HepG2 (cell line): ENCODE measurements at regions not wholly inside any gene's neighbourhood (a gene's known extent, or its start where the extent isn't known, plus 50 kb on each side); places are given as distances from the start of the nearest gene placed in this dataset.

Source experiments
- ATAC-seq: fragments of 200-7000 bp; cut with Tn5 transposase; 3 replicates; pipeline ENCODE4 v1.9.1; 2020; ENCODE audit warnings: mild to moderate bottlenecking, moderate library complexity
- BruUV-seq: library from RNA; stranded (reverse); fragments of 400-500 nt; replicated peaks from 2 replicates; lab custom pipeline; 2021; lab: Mats Ljungman, UMichigan
- CTCF ChIA-PET: fragments of 300-600 bp; formaldehyde crosslinking; extraction: SDS; loops from one replicate; lab custom pipeline; 2021; ENCODE audit warnings: low total read pairs, inconsistent platforms, low intra/inter-chr PET ratio; lab: Yijun Ruan, JAX
- POLR2A ChIA-PET: fragments of 350-600 bp; sonication (Branson Sonifier 250); formaldehyde crosslinking; loops from one replicate; lab custom pipeline; 2020; ENCODE audit warnings: antibody characterized with exemption, inconsistent platforms; lab: Yijun Ruan, JAX
- DNase-seq: peaks from one replicate; pipeline ENCODE4 v3.0.0-alpha.2; 2015; ENCODE audit warnings: low spot score
- FAIRE-seq: peaks from 3 replicates; lab custom pipeline; 2011; peaks lifted over from hg19 to GRCh38; lab: Jason Lieb, UNC
- H2AFZ ChIP-seq: one replicate; pipeline ENCODE4 v1.6.1; 2011; ENCODE audit warnings: low read length, inconsistent platforms
- H3K27ac ChIP-seq: fragments of 300-600 bp; 3 replicates; pipeline ENCODE4 v1.8.0; 2011; ENCODE audit warnings: mixed run types, mild to moderate bottlenecking, mixed read lengths, low read length, inconsistent platforms; ENCODE audit not compliant: insufficient read depth; ENCODE audit errors: extremely low read length
- H3K27me3 ChIP-seq, 2 experiments: fragments of 200-600 bp in 1 of 2; 2 replicates in 1 of 2; 3 replicates in 1 of 2; pipeline versions ENCODE4 v1.6.0 to v1.8.0; 2011; ENCODE audit warnings: low read length in 2 of 2, mild to moderate bottlenecking in 2 of 2, moderate library complexity in 2 of 2, inconsistent platforms in 1 of 2; ENCODE audit not compliant: insufficient read depth in 2 of 2, control insufficient read depth in 1 of 2
- H3K36me3 ChIP-seq, 2 experiments: fragments of 200-600 bp in 1 of 2; replicated peaks in 1 of 2; 2 replicates in 1 of 2; 3 replicates in 1 of 2; pipeline versions ENCODE4 v1.5.1 to v1.8.0; 2011; ENCODE audit warnings: low read length in 2 of 2, inconsistent platforms in 1 of 2; ENCODE audit not compliant: insufficient read depth in 2 of 2, control insufficient read depth in 1 of 2
- H3K4me1 ChIP-seq: 2 replicates; pipeline ENCODE4 v1.5.1; 2012; ENCODE audit warnings: low read length, inconsistent platforms; ENCODE audit not compliant: insufficient read depth
- H3K4me2 ChIP-seq: 2 replicates; pipeline ENCODE4 v1.6.0; 2011; ENCODE audit warnings: low read depth, low read length, inconsistent platforms
- H3K4me3 ChIP-seq, 3 experiments: fragments of 200-600 bp in 1 of 3; sonication (generic), shearing (Covaris generic) in 1 of 3; replicated peaks in 1 of 3; 2 replicates each; pipeline ENCODE4 v1.5.1; 2011 to 2016; ENCODE audit warnings: low read length in 3 of 3, inconsistent platforms in 2 of 3, low read depth in 2 of 3, mild to moderate bottlenecking in 2 of 3, control low read depth in 1 of 3, mixed read lengths in 1 of 3; ENCODE audit not compliant: insufficient read depth in 1 of 3
- H3K79me2 ChIP-seq: one replicate; pipeline ENCODE4 v1.6.1; 2011; ENCODE audit warnings: low read length, inconsistent platforms; ENCODE audit not compliant: insufficient read depth
- H3K9ac ChIP-seq: 2 replicates; pipeline ENCODE4 v1.6.0; 2011; ENCODE audit warnings: mild to moderate bottlenecking, low read depth, low read length, inconsistent platforms; ENCODE audit not compliant: insufficient read depth
- H3K9me3 ChIP-seq: 2 replicates; pipeline ENCODE4 v1.5.1; 2012; ENCODE audit warnings: mild to moderate bottlenecking, low read length
- H4K20me1 ChIP-seq: 2 replicates; pipeline ENCODE4 v1.6.0; 2011; ENCODE audit warnings: inconsistent platforms, mild to moderate bottlenecking, low read length, moderate library complexity; ENCODE audit not compliant: insufficient read depth
- CHCHD3 ChIP-seq: sonication (generic); formaldehyde crosslinking; IDR thresholded peaks from 2 replicates; pipeline ENCODE4 v1.8.0; 2022; ENCODE audit warnings: mild to moderate bottlenecking, missing genetic modification reagents, moderate library complexity
- FOXK2 ChIP-seq: fragments of 450-650 bp; IDR thresholded peaks from 2 replicates; pipeline ENCODE4 v1.6.1; 2016
- HNRNPH1 ChIP-seq: fragments of 200-400 bp; formaldehyde crosslinking; optimal IDR thresholded peaks from 2 replicates; pipeline ENCODE3; 2017; ENCODE audit warnings: mild to moderate bottlenecking, low read depth, low read length
- KLF11 ChIP-seq: IDR thresholded peaks from 2 replicates; pipeline ENCODE4 v1.6.1; 2016; ENCODE audit warnings: missing compliant biosample characterization
- NAIF1 ChIP-seq: sonication (generic); formaldehyde crosslinking; IDR thresholded peaks from 2 replicates; pipeline ENCODE4 v1.5.0; 2020; ENCODE audit warnings: mild to moderate bottlenecking, missing genetic modification reagents, borderline replicate concordance
- NRL ChIP-seq: sonication (generic); formaldehyde crosslinking; IDR thresholded peaks from 2 replicates; pipeline ENCODE4 v1.5.0; 2020; ENCODE audit warnings: missing genetic modification reagents, mild to moderate bottlenecking, moderate library complexity, borderline replicate concordance
- SRSF1 ChIP-seq: fragments of 200-400 bp; formaldehyde crosslinking; optimal IDR thresholded peaks from 2 replicates; pipeline ENCODE3; 2017; ENCODE audit warnings: mild to moderate bottlenecking, low read depth, low read length, moderate library complexity
- SUZ12 ChIP-seq: fragments of 150-350 bp; IDR thresholded peaks from 2 replicates; pipeline ENCODE4 v1.6.1; 2014; ENCODE audit warnings: low read depth, low read length
- ZBED4 ChIP-seq: sonication (generic); formaldehyde crosslinking; IDR thresholded peaks from 2 replicates; pipeline ENCODE4 v1.4.0; 2020; ENCODE audit warnings: missing genetic modification reagents, borderline replicate concordance
- ZEB1 ChIP-seq: IDR thresholded peaks from 2 replicates; pipeline ENCODE4 v1.6.1; 2012; ENCODE audit warnings: mild to moderate bottlenecking, low read depth, inconsistent platforms; ENCODE audit not compliant: insufficient replicate concordance
- ZNF451 ChIP-seq: sonication (generic); formaldehyde crosslinking; IDR thresholded peaks from 2 replicates; pipeline ENCODE4 v1.5.0; 2020; ENCODE audit warnings: mild to moderate bottlenecking, missing genetic modification reagents
- ZNF460 ChIP-seq: sonication (generic); formaldehyde crosslinking; IDR thresholded peaks from 2 replicates; pipeline ENCODE4 v1.5.1; 2020; ENCODE audit warnings: missing genetic modification reagents, mild to moderate bottlenecking, borderline replicate concordance
- ZNF549 ChIP-seq: sonication (generic); formaldehyde crosslinking; IDR thresholded peaks from 2 replicates; pipeline ENCODE4 v1.5.0; 2020; ENCODE audit warnings: missing genetic modification reagents
- ZNF552 ChIP-seq: sonication (generic); formaldehyde crosslinking; IDR thresholded peaks from 2 replicates; pipeline ENCODE4 v1.9.0; 2022; ENCODE audit warnings: missing genetic modification reagents, mild to moderate bottlenecking, borderline replicate concordance
- ZUFSP ChIP-seq: sonication (generic); formaldehyde crosslinking; IDR thresholded peaks from 2 replicates; pipeline ENCODE4 v1.9.0; 2021; ENCODE audit warnings: missing genetic modification reagents, mild to moderate bottlenecking, borderline replicate concordance
- WGBS: methylation state at CpG from one replicate; pipeline ENCODE4 v1.1.6; 2017; ENCODE audit warnings: low lambda C conversion rate; 5-methylcytosine and 5-hydroxymethylcytosine counted together
- in situ Hi-C: cut with HindIII; loops from 2 replicates; pipeline ENCODE4 v1.10.0; 2017; ENCODE audit warnings: low pct_unique_long_range_greater_than_20kb; ENCODE audit not compliant: extremely low pct_ligation_motif_present
- intact Hi-C: fragments of 100-400 bp; cut with micrococcal nuclease; formaldehyde crosslinking; loops from one replicate; pipeline ENCODE4 v1.10.0; 2022; ENCODE audit not compliant: unreplicated experiment
- TF ChIP-seq, protein P1 (sequence below): IDR thresholded peaks from 2 replicates; pipeline ENCODE4 v1.6.1; 2016; ENCODE audit warnings: low read depth, missing genetic modification reagents, missing compliant biosample characterization

DNA sequence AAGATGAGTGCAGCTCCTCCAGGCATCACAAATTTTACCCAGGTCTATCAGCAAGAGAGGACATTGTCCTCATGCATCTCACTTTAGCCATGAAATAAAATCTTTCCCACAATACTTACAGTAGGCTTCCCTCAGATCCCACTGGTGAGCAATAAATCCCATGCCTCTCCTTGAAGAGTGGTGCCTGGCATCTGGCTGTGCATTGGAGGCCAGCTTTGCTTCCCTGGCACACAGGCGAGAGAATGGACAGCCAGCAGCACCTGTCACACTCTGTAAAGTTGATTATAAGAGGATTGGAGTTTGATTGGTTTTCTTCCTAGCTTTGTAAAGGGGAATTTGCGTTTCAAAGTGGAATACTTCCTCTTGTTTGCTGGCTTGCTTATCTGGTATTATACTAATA is 1153.9 kb downstream of the AACS start:
- Histone ChIP-seq H3K36me3 (no peaks in the 10 kb centered on the region), H3K4me1 (no peaks in the 10 kb centered on the region), H3K9me3 (peaks cover 90% of the 10 kb centered on the region), H2AFZ (no peak overlapping the region), H4K20me1 (no peaks in the 10 kb centered on the region), H3K79me2 (no peaks in the 10 kb centered on the region), H3K4me3 (no peak overlapping the region), H3K27me3 (no peaks in the 10 kb centered on the region), H3K27ac (no peak overlapping the region), H3K4me2 (no peak overlapping the region), H3K9ac (no peak overlapping the region)
- DNase-seq (no peak), ATAC-seq (no peak), FAIRE-seq (no peak)
- intact Hi-C loops = no loop called here
- ChIA-PET CTCF (no interaction called here), POLR2A (no interaction called here)
- in situ Hi-C loops = no loop called here
- BruUV-seq = no TSS peak
- 0% methylated on average over 2 of the region's 2 CpGs for WGBS
- TF ChIP-seq CHCHD3 = no peak
- TF ChIP-seq, protein P1, sequence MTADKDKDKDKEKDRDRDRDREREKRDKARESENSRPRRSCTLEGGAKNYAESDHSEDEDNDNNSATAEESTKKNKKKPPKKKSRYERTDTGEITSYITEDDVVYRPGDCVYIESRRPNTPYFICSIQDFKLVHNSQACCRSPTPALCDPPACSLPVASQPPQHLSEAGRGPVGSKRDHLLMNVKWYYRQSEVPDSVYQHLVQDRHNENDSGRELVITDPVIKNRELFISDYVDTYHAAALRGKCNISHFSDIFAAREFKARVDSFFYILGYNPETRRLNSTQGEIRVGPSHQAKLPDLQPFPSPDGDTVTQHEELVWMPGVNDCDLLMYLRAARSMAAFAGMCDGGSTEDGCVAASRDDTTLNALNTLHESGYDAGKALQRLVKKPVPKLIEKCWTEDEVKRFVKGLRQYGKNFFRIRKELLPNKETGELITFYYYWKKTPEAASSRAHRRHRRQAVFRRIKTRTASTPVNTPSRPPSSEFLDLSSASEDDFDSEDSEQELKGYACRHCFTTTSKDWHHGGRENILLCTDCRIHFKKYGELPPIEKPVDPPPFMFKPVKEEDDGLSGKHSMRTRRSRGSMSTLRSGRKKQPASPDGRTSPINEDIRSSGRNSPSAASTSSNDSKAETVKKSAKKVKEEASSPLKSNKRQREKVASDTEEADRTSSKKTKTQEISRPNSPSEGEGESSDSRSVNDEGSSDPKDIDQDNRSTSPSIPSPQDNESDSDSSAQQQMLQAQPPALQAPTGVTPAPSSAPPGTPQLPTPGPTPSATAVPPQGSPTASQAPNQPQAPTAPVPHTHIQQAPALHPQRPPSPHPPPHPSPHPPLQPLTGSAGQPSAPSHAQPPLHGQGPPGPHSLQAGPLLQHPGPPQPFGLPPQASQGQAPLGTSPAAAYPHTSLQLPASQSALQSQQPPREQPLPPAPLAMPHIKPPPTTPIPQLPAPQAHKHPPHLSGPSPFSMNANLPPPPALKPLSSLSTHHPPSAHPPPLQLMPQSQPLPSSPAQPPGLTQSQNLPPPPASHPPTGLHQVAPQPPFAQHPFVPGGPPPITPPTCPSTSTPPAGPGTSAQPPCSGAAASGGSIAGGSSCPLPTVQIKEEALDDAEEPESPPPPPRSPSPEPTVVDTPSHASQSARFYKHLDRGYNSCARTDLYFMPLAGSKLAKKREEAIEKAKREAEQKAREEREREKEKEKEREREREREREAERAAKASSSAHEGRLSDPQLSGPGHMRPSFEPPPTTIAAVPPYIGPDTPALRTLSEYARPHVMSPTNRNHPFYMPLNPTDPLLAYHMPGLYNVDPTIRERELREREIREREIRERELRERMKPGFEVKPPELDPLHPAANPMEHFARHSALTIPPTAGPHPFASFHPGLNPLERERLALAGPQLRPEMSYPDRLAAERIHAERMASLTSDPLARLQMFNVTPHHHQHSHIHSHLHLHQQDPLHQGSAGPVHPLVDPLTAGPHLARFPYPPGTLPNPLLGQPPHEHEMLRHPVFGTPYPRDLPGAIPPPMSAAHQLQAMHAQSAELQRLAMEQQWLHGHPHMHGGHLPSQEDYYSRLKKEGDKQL = no peak
- TF ChIP-seq HNRNPH1 = no peak
- no peak for TF ChIP-seq ZNF549 (CRISPR knock-in tag)
- no peak for TF ChIP-seq ZEB1
- TF ChIP-seq KLF11 (CRISPR knock-in tag) = no peak
- no peak for TF ChIP-seq ZBED4 (CRISPR knock-in tag)
- no peak for TF ChIP-seq NRL
- no peak for TF ChIP-seq ZNF552 (CRISPR knock-in tag)
- no peak for TF ChIP-seq NAIF1
- TF ChIP-seq ZUFSP (CRISPR knock-in tag) = no peak
- TF ChIP-seq ZNF460 (CRISPR knock-in tag) = no peak
- no peak for TF ChIP-seq SRSF1
- TF ChIP-seq FOXK2 = no peak
- TF ChIP-seq ZNF451 (CRISPR knock-in tag) = no peak
- no peak for TF ChIP-seq SUZ12
